GM10248 (cell line): ENCODE measurements at regions not wholly inside any gene's neighbourhood (a gene's known extent, or its start where the extent isn't known, plus 50 kb on each side); places are given as distances from the start of the nearest gene placed in this dataset.

Experiments used
- CTCF ChIA-PET: fragments of 300-600 bp; sonication (Branson Sonifier 250); formaldehyde crosslinking; extraction: SDS; loops from one replicate; lab custom pipeline; 2021; ENCODE audit warnings: antibody characterized with exemption; lab: Yijun Ruan, JAX
- POLR2A ChIA-PET: fragments of 350-650 bp; sonication (Branson Sonifier 250); formaldehyde crosslinking; extraction: SDS; loops from one replicate; lab custom pipeline; 2020; ENCODE audit warnings: antibody characterized with exemption; lab: Yijun Ruan, JAX
- DNase-seq: peaks from one replicate; pipeline ENCODE4 v3.0.0; 2012; ENCODE audit errors: extremely low spot score
- CTCF ChIP-seq: IDR thresholded peaks from 2 replicates; pipeline ENCODE4 v1.5.1; 2012; ENCODE audit warnings: mild to moderate bottlenecking, low read depth; ENCODE audit errors: extremely low read depth, missing control alignments, control extremely low read depth

- CTCF ChIA-PET = no interaction called here
- no peak for TF ChIP-seq CTCF
Measured at GRCh38 chr3:166785876-166786275, 594.2 kb downstream of the ZBBX start.

GRCh38 chr3:166783206-166783605, 596.9 kb downstream of the ZBBX start:
- no peak for TF ChIP-seq CTCF
- ChIA-PET CTCF (no interaction called here), POLR2A (no interaction called here)
- no peak for DNase-seq

More at GRCh38 chr3:166785876-166786275, 594.2 kb downstream of the ZBBX start:
- POLR2A ChIA-PET = no interaction called here
- DNase-seq = no peak

GRCh38 chr3:166764698-166765318, 615.3 kb downstream of the ZBBX start:
- CTCF ChIA-PET = no interaction called here

GRCh38 chr3:166759736-166760513, 620.2 kb downstream of the ZBBX start:
- no peak for TF ChIP-seq CTCF
- ChIA-PET POLR2A (no interaction called here), CTCF (no interaction called here)
- no peak for DNase-seq

More at GRCh38 chr3:166764698-166765318, 615.3 kb downstream of the ZBBX start:
- DNase-seq = no peak
- TF ChIP-seq CTCF = no peak
- POLR2A ChIA-PET = no interaction called here

- no peak for DNase-seq
- ChIA-PET POLR2A (no interaction called here), CTCF (no interaction called here)
- no peak for TF ChIP-seq CTCF
Measured at GRCh38 chr3:166752214-166752613, 627.9 kb downstream of the ZBBX start.

- TF ChIP-seq CTCF = no peak
- CTCF ChIA-PET = no interaction called here
- no peak for DNase-seq
- POLR2A ChIA-PET = no interaction called here
Measured at GRCh38 chr3:166743481-166744134, 636.5 kb downstream of the ZBBX start.
